Natural killer cell (primary cell): ENCODE measurements at regions not wholly inside any gene's neighbourhood (a gene's known extent, or its start where the extent isn't known, plus 50 kb on each side); places are given as distances from the start of the nearest gene placed in this dataset.

Source experiments
- ATAC-seq, 3 donors: fragments of 150-1000 bp in 2 of 3; fragments of 200-7000 bp in 1 of 3; cut with Tn5 transposase; 1 replicate in 1 of 3; 2 replicates in 2 of 3; pipeline ENCODE4 v1.10.0; 2021; ENCODE audit warnings: mild to moderate bottlenecking in 2 of 3, moderate library complexity in 2 of 3
- DNase-seq, 2 donors: peaks; one replicate each; pipeline versions ENCODE4 v3.0.0 to v3.0.0-alpha.2; 2013 to 2021; ENCODE audit warnings: mixed read lengths in 1 of 2
- H3K27ac ChIP-seq: one replicate; pipeline ENCODE4 v1.5.1; 2013; ENCODE audit warnings: mild to moderate bottlenecking, low read length
- H3K27me3 ChIP-seq: one replicate; pipeline ENCODE4 v1.6.1; 2013; ENCODE audit warnings: low read length; ENCODE audit not compliant: control insufficient read depth, insufficient read depth
- H3K36me3 ChIP-seq: one replicate; pipeline ENCODE4 v1.6.1; 2013; ENCODE audit warnings: low read length; ENCODE audit not compliant: control insufficient read depth, insufficient read depth
- H3K4me1 ChIP-seq: one replicate; pipeline ENCODE4 v1.6.1; 2013; ENCODE audit warnings: low read length; ENCODE audit not compliant: control insufficient read depth, insufficient read depth
- H3K4me3 ChIP-seq: one replicate; pipeline ENCODE4 v1.5.1; 2013; ENCODE audit warnings: low read length
- H3K9me3 ChIP-seq: one replicate; pipeline ENCODE4 v1.6.1; 2013; ENCODE audit warnings: low read length; ENCODE audit not compliant: control insufficient read depth, insufficient read depth
- H3K27ac Mint-ChIP-seq, 2 donors: one replicate each; pipeline ENCODE4 v1.8.0; 2022; ENCODE audit warnings: mild to moderate bottlenecking in 2 of 2, mixed read lengths in 2 of 2, moderate library complexity in 1 of 2
- H3K27me3 Mint-ChIP-seq, 2 donors: one replicate each; pipeline ENCODE4 v1.8.0; 2022; ENCODE audit warnings: low read depth in 2 of 2, mixed read lengths in 2 of 2
- H3K36me3 Mint-ChIP-seq: one replicate; pipeline ENCODE4 v1.8.0; 2022; ENCODE audit warnings: mixed read lengths
- H3K4me1 Mint-ChIP-seq, 2 donors: one replicate each; pipeline ENCODE4 v1.8.0; 2022; ENCODE audit warnings: mixed read lengths in 2 of 2
- H3K4me3 Mint-ChIP-seq: one replicate; pipeline ENCODE4 v1.8.0; 2022; ENCODE audit warnings: mild to moderate bottlenecking, moderate library complexity, mixed read lengths
- H3K9me3 Mint-ChIP-seq, 2 donors: one replicate each; pipeline ENCODE4 v1.8.0; 2022; ENCODE audit warnings: mixed read lengths in 2 of 2
- CTCF ChIP-seq: fragments of 200-600 bp; IDR thresholded peaks from one replicate; pipeline ENCODE4 v1.8.0; 2022; ENCODE audit warnings: antibody characterized with exemption
- WGBS: methylation state at CpG from one replicate; pipeline ENCODE4 v1.1.7; 2013; ENCODE audit warnings: missing lambda C conversion rate; ENCODE audit not compliant: insufficient coverage; 5-methylcytosine and 5-hydroxymethylcytosine counted together
- intact Hi-C: fragments of 100-400 bp; cut with micrococcal nuclease; formaldehyde crosslinking; loops from one replicate; pipeline ENCODE4 v1.14.2; 2022

GRCh38 chr11:130674686-130675308 lies 226.4 kb downstream of the ADAMTS15 start:
- Mint-ChIP-seq H3K4me1 (no peaks in the 10 kb centered on the region), H3K27ac (no peak overlapping the region), H3K4me3 (no peak overlapping the region), H3K36me3 (peaks cover 16% of the 10 kb centered on the region), H3K9me3 (peaks cover 5 to 9% of the 10 kb centered on the region in 2 donors), H3K27me3 (peaks cover 8 to 11% of the 10 kb centered on the region in 2 donors)
- H3K27me3 ChIP-seq: no peaks in the 10 kb centered on the region
- H3K27ac ChIP-seq: no peak overlapping the region
- H3K4me3 ChIP-seq: no peak overlapping the region
- no peak for TF ChIP-seq CTCF
- DNase-seq (no peak), ATAC-seq (no peak)
- H3K9me3 ChIP-seq: peaks cover 7% of the 10 kb centered on the region
- H3K36me3 ChIP-seq: no peaks in the 10 kb centered on the region
- 80% methylated on average over 4 of the region's 5 CpGs for WGBS
- intact Hi-C loops: no loop called here
- no peaks in the 10 kb centered on the region for H3K4me1 ChIP-seq

GRCh38 chr11:130675371-130675821 lies 227.0 kb downstream of the ADAMTS15 start:
- H3K4me1 Mint-ChIP-seq: no peaks in the 10 kb centered on the region
- peaks cover 7% of the 10 kb centered on the region for H3K9me3 ChIP-seq
- no peak overlapping the region for H3K27ac ChIP-seq
- no peaks in the 10 kb centered on the region for H3K4me1 ChIP-seq
- no peak for DNase-seq
- intact Hi-C loops: no loop called here
- H3K27me3 ChIP-seq: no peaks in the 10 kb centered on the region
- no peak overlapping the region for H3K4me3 ChIP-seq
- no peak for TF ChIP-seq CTCF
- 75% methylated on average over 10 of the region's 10 CpGs for WGBS
- peaks cover 5 to 11% of the 10 kb centered on the region in 2 donors for H3K9me3 Mint-ChIP-seq
- H3K36me3 ChIP-seq: no peaks in the 10 kb centered on the region
- no peak overlapping the region for H3K4me3 Mint-ChIP-seq
- H3K36me3 Mint-ChIP-seq: peaks cover 16% of the 10 kb centered on the region
- no peak overlapping the region for H3K27ac Mint-ChIP-seq
- H3K27me3 Mint-ChIP-seq: peaks cover 8 to 15% of the 10 kb centered on the region in 2 donors
- ATAC-seq: no peak

- peaks cover 16% of the 10 kb centered on the region for H3K36me3 Mint-ChIP-seq
Observed at GRCh38 chr11:130675917-130676316, 227.5 kb downstream of the ADAMTS15 start.

More at GRCh38 chr11:130675917-130676316, 227.5 kb downstream of the ADAMTS15 start:
- Mint-ChIP-seq H3K9me3 (peaks cover 5 to 12% of the 10 kb centered on the region in 2 donors), H3K27me3 (peaks cover 8 to 20% of the 10 kb centered on the region in 2 donors), H3K27ac (no peak overlapping the region), H3K4me1 (no peaks in the 10 kb centered on the region), H3K4me3 (no peak overlapping the region)
- no peak for TF ChIP-seq CTCF
- Histone ChIP-seq H3K4me3 (no peak overlapping the region), H3K9me3 (peaks cover 7% of the 10 kb centered on the region), H3K4me1 (no peaks in the 10 kb centered on the region), H3K27ac (no peak overlapping the region), H3K36me3 (no peaks in the 10 kb centered on the region), H3K27me3 (no peaks in the 10 kb centered on the region)
- DNase-seq: no peak
- intact Hi-C loops: no loop called here
- 89% methylated on average over 1 of the region's 1 CpG for WGBS
- ATAC-seq: no peak
